K562 (cell line): ENCODE measurements at regions not wholly inside any gene's neighbourhood (a gene's known extent, or its start where the extent isn't known, plus 50 kb on each side); places are given as distances from the start of the nearest gene placed in this dataset.

Source experiments
- BHLHE40 ChIP-seq: IDR thresholded peaks from 2 replicates; pipeline ENCODE4 v1.6.1; 2011; ENCODE audit warnings: low read length, improper control_type of control experiment
- MAFG ChIP-seq: fragments of 450-650 bp; conservative IDR thresholded peaks from 2 replicates; pipeline ENCODE4 v1.6.1; 2016; ENCODE audit warnings: missing genetic modification characterization, missing compliant biosample characterization
- POLR2A ChIP-seq: fragments of 450-650 bp; conservative IDR thresholded peaks from 2 replicates; pipeline ENCODE4 v1.6.1; 2016
- SP1 ChIP-seq: sonication (generic); formaldehyde crosslinking; IDR thresholded peaks from 2 replicates; pipeline ENCODE4 v1.8.1; 2022; ENCODE audit warnings: mild to moderate bottlenecking, missing genetic modification reagents
- ZNF780A ChIP-seq: fragments of 250-450 bp; sonication (Bioruptor Pico); IDR thresholded peaks from 2 replicates; pipeline ENCODE4 v1.5.0; 2021; ENCODE audit warnings: mild to moderate bottlenecking
- TF ChIP-seq, protein P1 (sequence below): IDR thresholded peaks from 2 replicates; pipeline ENCODE4 v1.6.1; 2011; ENCODE audit warnings: borderline replicate concordance, low read depth, mild to moderate bottlenecking, moderate library complexity, low read length; ENCODE audit not compliant: insufficient read depth, poor library complexity, severe bottlenecking

- TF ChIP-seq ZNF780A (CRISPR knock-in tag) (no peak), BHLHE40 (no peak), SP1 (CRISPR knock-in tag) (no peak), POLR2A (no peak), MAFG (tag) (no peak)
- TF ChIP-seq, protein P1, sequence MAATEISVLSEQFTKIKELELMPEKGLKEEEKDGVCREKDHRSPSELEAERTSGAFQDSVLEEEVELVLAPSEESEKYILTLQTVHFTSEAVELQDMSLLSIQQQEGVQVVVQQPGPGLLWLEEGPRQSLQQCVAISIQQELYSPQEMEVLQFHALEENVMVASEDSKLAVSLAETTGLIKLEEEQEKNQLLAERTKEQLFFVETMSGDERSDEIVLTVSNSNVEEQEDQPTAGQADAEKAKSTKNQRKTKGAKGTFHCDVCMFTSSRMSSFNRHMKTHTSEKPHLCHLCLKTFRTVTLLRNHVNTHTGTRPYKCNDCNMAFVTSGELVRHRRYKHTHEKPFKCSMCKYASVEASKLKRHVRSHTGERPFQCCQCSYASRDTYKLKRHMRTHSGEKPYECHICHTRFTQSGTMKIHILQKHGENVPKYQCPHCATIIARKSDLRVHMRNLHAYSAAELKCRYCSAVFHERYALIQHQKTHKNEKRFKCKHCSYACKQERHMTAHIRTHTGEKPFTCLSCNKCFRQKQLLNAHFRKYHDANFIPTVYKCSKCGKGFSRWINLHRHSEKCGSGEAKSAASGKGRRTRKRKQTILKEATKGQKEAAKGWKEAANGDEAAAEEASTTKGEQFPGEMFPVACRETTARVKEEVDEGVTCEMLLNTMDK = no peak
Observed at GRCh38 chr18:49663899-49664890, 102.3 kb downstream of the LIPG start.
